HuH-7 (cell line): ENCODE measurements at regions not wholly inside any gene's neighbourhood (a gene's known extent, or its start where the extent isn't known, plus 50 kb on each side); places are given as distances from the start of the nearest gene placed in this dataset.
"Not testable (repeated sequence)": the region's sequence is repeated elsewhere in the genome, so short reads cannot be mapped to it uniquely, and the experiment has no call there.

Experiments used
- DNase-seq: peaks from one replicate; pipeline ENCODE4 v3.0.0; 2011; ENCODE audit warnings: low spot score

- no peak for DNase-seq
Measured at GRCh38 chr21:27769763-27770162, 802.9 kb upstream of the ADAMTS5 start.

- DNase-seq = not testable (repeated sequence)
Measured at GRCh38 chr21:27768046-27768637, 801.3 kb upstream of the ADAMTS5 start.

- DNase-seq = no peak
Measured at GRCh38 chr21:27764056-27764455, 797.2 kb upstream of the ADAMTS5 start.

GRCh38 chr21:27761623-27762022 is 794.7 kb upstream of the ADAMTS5 start:
- DNase-seq = no peak

GRCh38 chr21:27759820-27760219 is 792.9 kb upstream of the ADAMTS5 start:
- no peak for DNase-seq

GRCh38 chr21:27759091-27759659 is 792.3 kb upstream of the ADAMTS5 start:
- no peak for DNase-seq

- no peak for DNase-seq
Measured at GRCh38 chr21:27756191-27756590, 789.3 kb upstream of the ADAMTS5 start.

- no peak for DNase-seq
Measured at GRCh38 chr21:27743971-27744564, 777.2 kb upstream of the ADAMTS5 start.

GRCh38 chr21:27741736-27742135 is 774.8 kb upstream of the ADAMTS5 start:
- DNase-seq = no peak

- no peak for DNase-seq
Measured at GRCh38 chr21:27740084-27740483, 773.2 kb upstream of the ADAMTS5 start.

- no peak for DNase-seq
Measured at GRCh38 chr21:27739187-27739586, 772.3 kb upstream of the ADAMTS5 start.

GRCh38 chr21:27735699-27736098 is 768.8 kb upstream of the ADAMTS5 start:
- DNase-seq = no peak

GRCh38 chr21:27734146-27734545 is 767.3 kb upstream of the ADAMTS5 start:
- no peak for DNase-seq

GRCh38 chr21:27725916-27726315 is 759.0 kb upstream of the ADAMTS5 start:
- no peak for DNase-seq

GRCh38 chr21:27722095-27722494 is 755.2 kb upstream of the ADAMTS5 start:
- no peak for DNase-seq

GRCh38 chr21:27721675-27722074 is 754.8 kb upstream of the ADAMTS5 start:
- DNase-seq = no peak

GRCh38 chr21:27719226-27719625 is 752.3 kb upstream of the ADAMTS5 start:
- no peak for DNase-seq

GRCh38 chr21:27715131-27715530 is 748.2 kb upstream of the ADAMTS5 start:
- DNase-seq = no peak

GRCh38 chr21:27713154-27714109 is 746.5 kb upstream of the ADAMTS5 start:
- no peak for DNase-seq

GRCh38 chr21:27704567-27705166 is 737.8 kb upstream of the ADAMTS5 start:
- no peak for DNase-seq

- no peak for DNase-seq
Measured at GRCh38 chr21:27703791-27704190, 736.9 kb upstream of the ADAMTS5 start.

- DNase-seq = peak; percentile 29
Measured at GRCh38 chr21:27700974-27701614, 734.2 kb upstream of the ADAMTS5 start.
